ENCODE measurements at regions not wholly inside any gene's neighbourhood (a gene's known extent, or its start where the extent isn't known, plus 50 kb on each side); places are given as distances from the start of the nearest gene placed in this dataset.

- Histone ChIP-seq H4K20me1 (ENCODE audit: insufficient read depth) (no peaks in the 10 kb centered on the region), H3K36me3 (ENCODE audit: low read depth) (no peaks in the 10 kb centered on the region), H3F3A (ENCODE audit: insufficient read depth) (no peaks in the 10 kb centered on the region), H3K27me3 (replicated peaks; ENCODE audit: insufficient read depth) (no peaks in the 10 kb centered on the region), H3K27ac (no peak overlapping the region), H3K4me2 (ENCODE audit: unreplicated experiment) (no peak overlapping the region), H3K9me2 (ENCODE audit: insufficient read depth) (no peaks in the 10 kb centered on the region), H2AFZ (no peak overlapping the region), H3K9ac (no peak overlapping the region), H3K9me3 (ENCODE audit: low read depth) (no peaks in the 10 kb centered on the region), H3K79me2 (ENCODE audit: insufficient read depth) (no peaks in the 10 kb centered on the region), H3K4me3 (no peak overlapping the region), H3K4me1 (ENCODE audit: insufficient read depth) (no peaks in the 10 kb centered on the region)
- TF ChIP-seq EZH2phosphoT487 (IDR thresholded peaks at IDR 0.05; ENCODE audit: insufficient read depth, low read depth), result no peak
- TF ChIP-seq EZH2 (IDR thresholded peaks at IDR 0.05; ENCODE audit: insufficient read depth, poor library complexity, severe bottlenecking), result no peak
- DNase-seq, result no peak
- in situ Hi-C loops (cut with MboI), result no loop called here
- 0 to 9% methylated on average over 1 of the region's 1 CpG for WGBS, 2 experiments (ENCODE audit: low coverage in 1 of 2, low lambda C conversion rate in 2 of 2, missing lambda C conversion rate in 2 of 2)
Observed at GRCh38 chr21:18545908-18546307, 142.3 kb upstream of the TMPRSS15 start.

GRCh38 chr21:18547347-18547746, 143.8 kb upstream of the TMPRSS15 start:
- Histone ChIP-seq H3K79me2 (ENCODE audit: insufficient read depth) (no peaks in the 10 kb centered on the region), H3K4me1 (ENCODE audit: insufficient read depth) (no peaks in the 10 kb centered on the region), H3K9me3 (ENCODE audit: low read depth) (no peaks in the 10 kb centered on the region), H3K27ac (no peak overlapping the region), H3K36me3 (ENCODE audit: low read depth) (no peaks in the 10 kb centered on the region), H3K9me2 (ENCODE audit: insufficient read depth) (no peaks in the 10 kb centered on the region), H3K9ac (no peak overlapping the region), H4K20me1 (ENCODE audit: insufficient read depth) (no peaks in the 10 kb centered on the region), H3K4me2 (ENCODE audit: unreplicated experiment) (no peak overlapping the region), H2AFZ (no peak overlapping the region), H3K27me3 (replicated peaks; ENCODE audit: insufficient read depth) (no peaks in the 10 kb centered on the region), H3F3A (ENCODE audit: insufficient read depth) (no peaks in the 10 kb centered on the region), H3K4me3 (no peak overlapping the region)
- 0 to 5% methylated on average over 1 of the region's 1 CpG for WGBS, 2 experiments (ENCODE audit: low coverage in 1 of 2, low lambda C conversion rate in 2 of 2, missing lambda C conversion rate in 2 of 2)
- in situ Hi-C loops (cut with MboI), result no loop called here
- no peak for DNase-seq
- no peak for TF ChIP-seq EZH2phosphoT487 (IDR thresholded peaks at IDR 0.05; ENCODE audit: insufficient read depth, low read depth)
- no peak for TF ChIP-seq EZH2 (IDR thresholded peaks at IDR 0.05; ENCODE audit: insufficient read depth, poor library complexity, severe bottlenecking)

- TF ChIP-seq EZH2 (IDR thresholded peaks at IDR 0.05; ENCODE audit: insufficient read depth, poor library complexity, severe bottlenecking) (no peak), EZH2phosphoT487 (IDR thresholded peaks at IDR 0.05; ENCODE audit: insufficient read depth, low read depth) (no peak)
- Histone ChIP-seq H3K4me3 (no peak overlapping the region), H3K9me2 (ENCODE audit: insufficient read depth) (no peaks in the 10 kb centered on the region), H3K9ac (no peak overlapping the region), H3K4me1 (ENCODE audit: insufficient read depth) (no peaks in the 10 kb centered on the region), H3F3A (ENCODE audit: insufficient read depth) (no peaks in the 10 kb centered on the region), H3K27ac (no peak overlapping the region), H3K27me3 (replicated peaks; ENCODE audit: insufficient read depth) (no peaks in the 10 kb centered on the region), H4K20me1 (ENCODE audit: insufficient read depth) (no peaks in the 10 kb centered on the region), H3K4me2 (ENCODE audit: unreplicated experiment) (no peak overlapping the region), H3K79me2 (ENCODE audit: insufficient read depth) (no peaks in the 10 kb centered on the region), H3K9me3 (ENCODE audit: low read depth) (no peaks in the 10 kb centered on the region), H2AFZ (no peak overlapping the region), H3K36me3 (ENCODE audit: low read depth) (no peaks in the 10 kb centered on the region)
- no peak for DNase-seq
- in situ Hi-C loops (cut with MboI), result no loop called here
Observed at GRCh38 chr21:18548249-18548648, 144.7 kb upstream of the TMPRSS15 start.

- Histone ChIP-seq H3K4me3 (no peak overlapping the region), H3F3A (ENCODE audit: insufficient read depth) (no peaks in the 10 kb centered on the region), H3K9ac (no peak overlapping the region), H3K27me3 (replicated peaks; ENCODE audit: insufficient read depth) (no peaks in the 10 kb centered on the region), H3K9me3 (ENCODE audit: low read depth) (no peaks in the 10 kb centered on the region), H3K9me2 (ENCODE audit: insufficient read depth) (no peaks in the 10 kb centered on the region), H3K36me3 (ENCODE audit: low read depth) (no peaks in the 10 kb centered on the region), H2AFZ (no peak overlapping the region), H3K79me2 (ENCODE audit: insufficient read depth) (no peaks in the 10 kb centered on the region), H3K4me2 (ENCODE audit: unreplicated experiment) (no peak overlapping the region), H3K27ac (no peak overlapping the region), H4K20me1 (ENCODE audit: insufficient read depth) (no peaks in the 10 kb centered on the region), H3K4me1 (ENCODE audit: insufficient read depth) (no peaks in the 10 kb centered on the region)
- in situ Hi-C loops (cut with MboI), result no loop called here
- TF ChIP-seq EZH2phosphoT487 (IDR thresholded peaks at IDR 0.05; ENCODE audit: insufficient read depth, low read depth) (no peak), EZH2 (IDR thresholded peaks at IDR 0.05; ENCODE audit: insufficient read depth, poor library complexity, severe bottlenecking) (no peak)
- 1 to 2% methylated on average over 4 of the region's 4 CpGs for WGBS, 2 experiments (ENCODE audit: low coverage in 1 of 2, low lambda C conversion rate in 2 of 2, missing lambda C conversion rate in 2 of 2)
- no peak for DNase-seq
Observed at GRCh38 chr21:18549214-18549905, 145.8 kb upstream of the TMPRSS15 start.

- no peak overlapping the region for H3K4me2 ChIP-seq (ENCODE audit: unreplicated experiment)
- H3K4me1 ChIP-seq (ENCODE audit: insufficient read depth), result no peaks in the 10 kb centered on the region
- no peaks in the 10 kb centered on the region for H3K36me3 ChIP-seq (ENCODE audit: low read depth)
- DNase-seq, result no peak
- H3K27me3 ChIP-seq (replicated peaks; ENCODE audit: insufficient read depth), result no peaks in the 10 kb centered on the region
- no peak overlapping the region for H3K9ac ChIP-seq
- no peak overlapping the region for H3K4me3 ChIP-seq
- H3K27ac ChIP-seq, result no peak overlapping the region
- in situ Hi-C loops (cut with MboI), result no loop called here
- no peaks in the 10 kb centered on the region for H3K79me2 ChIP-seq (ENCODE audit: insufficient read depth)
- TF ChIP-seq EZH2phosphoT487 (IDR thresholded peaks at IDR 0.05; ENCODE audit: insufficient read depth, low read depth) (no peak), EZH2 (IDR thresholded peaks at IDR 0.05; ENCODE audit: insufficient read depth, poor library complexity, severe bottlenecking) (no peak)
- H4K20me1 ChIP-seq (ENCODE audit: insufficient read depth), result no peaks in the 10 kb centered on the region
- H2AFZ ChIP-seq, result no peak overlapping the region
- no peaks in the 10 kb centered on the region for H3K9me3 ChIP-seq (ENCODE audit: low read depth)
- 35 to 40% methylated on average over 3 of the region's 3 CpGs for WGBS, 2 experiments (ENCODE audit: low coverage in 1 of 2, low lambda C conversion rate in 2 of 2, missing lambda C conversion rate in 2 of 2)
- no peaks in the 10 kb centered on the region for H3F3A ChIP-seq (ENCODE audit: insufficient read depth)
- H3K9me2 ChIP-seq (ENCODE audit: insufficient read depth), result no peaks in the 10 kb centered on the region
Observed at GRCh38 chr21:18550361-18550760, 146.8 kb upstream of the TMPRSS15 start.
